ENCODE measurements at regions not wholly inside any gene's neighbourhood (a gene's known extent, or its start where the extent isn't known, plus 50 kb on each side); places are given as distances from the start of the nearest gene placed in this dataset.

DNA sequence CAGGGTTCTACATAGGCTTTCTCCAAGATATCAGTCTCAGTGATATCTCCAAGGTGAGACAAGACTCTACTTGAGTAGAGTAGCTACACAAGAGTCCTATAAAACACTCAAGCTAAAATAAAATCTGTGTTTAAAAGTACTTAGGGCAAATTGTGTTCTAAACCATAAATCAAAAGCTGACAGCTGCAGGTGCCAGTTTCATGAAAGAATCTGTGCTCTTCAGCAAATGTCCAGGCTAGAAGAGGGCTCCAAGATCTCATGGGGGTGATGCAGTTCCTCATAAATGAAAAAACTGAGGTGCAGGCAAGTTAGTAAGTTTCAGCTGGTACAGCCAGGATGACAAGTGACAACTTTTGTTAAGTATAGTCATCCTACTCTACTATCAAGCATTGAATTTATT is 142.8 kb upstream of the TNPO1 start:
- ATAC-seq (no peak), DNase-seq (no peak)
- Histone ChIP-seq H3K9me3 (no peaks in the 10 kb centered on the region), H3K27ac (no peak overlapping the region), H3K27me3 (no peaks in the 10 kb centered on the region), H3K4me1 (no peaks in the 10 kb centered on the region), H3K4me3 (no peak overlapping the region), H3K36me3 (no peaks in the 10 kb centered on the region)
- no peak for TF ChIP-seq CTCF (IDR thresholded peaks at IDR 0.05)
- intact Hi-C loops (cut with DNase I) = no loop called here

DNA sequence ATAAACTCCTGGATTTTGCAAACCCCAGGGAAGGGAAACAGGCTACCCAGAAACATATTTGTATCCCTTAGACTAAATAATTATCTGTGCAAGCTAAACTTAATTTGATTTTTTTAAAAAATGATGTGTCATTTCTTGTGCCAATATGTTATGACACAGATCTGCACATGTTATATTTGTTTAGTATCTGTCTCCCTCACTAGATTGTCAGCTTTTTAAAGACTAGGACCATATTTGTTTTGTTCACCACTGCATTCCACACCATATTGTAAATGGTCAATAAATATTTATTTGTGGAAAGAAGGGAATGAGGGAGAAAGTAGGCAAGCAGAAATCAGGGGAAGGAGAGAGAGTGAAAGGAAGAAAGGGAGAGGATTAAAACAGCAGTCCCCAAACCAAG is 143.3 kb upstream of the TNPO1 start:
- DNase-seq = no peak
- no peaks in the 10 kb centered on the region for H3K9me3 ChIP-seq
- no peak for TF ChIP-seq CTCF (IDR thresholded peaks at IDR 0.05)
- H3K27me3 ChIP-seq = no peaks in the 10 kb centered on the region
- no peak overlapping the region for H3K4me3 ChIP-seq
- intact Hi-C loops (cut with DNase I) = no loop called here
- H3K36me3 ChIP-seq = no peaks in the 10 kb centered on the region
- ATAC-seq = no peak
- H3K4me1 ChIP-seq = no peaks in the 10 kb centered on the region
- H3K27ac ChIP-seq = no peak overlapping the region

DNA sequence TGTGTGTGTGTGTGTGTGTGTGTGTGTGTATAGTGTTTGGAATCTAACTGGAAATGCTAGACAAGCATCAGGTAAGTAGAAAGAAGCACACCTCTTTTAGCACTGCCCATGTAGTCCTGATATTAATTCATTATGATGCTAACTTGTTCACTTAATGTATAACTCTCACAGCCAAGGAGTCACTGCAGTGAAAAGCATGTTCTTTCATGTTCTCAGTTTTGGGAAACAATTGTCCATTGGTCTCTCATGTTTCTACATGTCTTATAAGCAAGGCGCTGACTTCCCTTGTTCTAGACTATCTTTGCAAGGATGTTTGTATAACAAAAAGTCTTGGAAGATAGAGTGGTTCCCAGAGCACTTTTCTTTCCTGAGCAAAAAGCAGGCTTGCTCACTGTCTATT is 148.8 kb upstream of the TNPO1 start:
- Histone ChIP-seq H3K36me3 (no peaks in the 10 kb centered on the region), H3K27ac (no peak overlapping the region), H3K9me3 (no peaks in the 10 kb centered on the region), H3K4me1 (no peaks in the 10 kb centered on the region), H3K4me3 (no peak overlapping the region), H3K27me3 (no peaks in the 10 kb centered on the region)
- no peak for TF ChIP-seq CTCF (IDR thresholded peaks at IDR 0.05)
- ATAC-seq (no peak), DNase-seq (no peak)
- intact Hi-C loops (cut with DNase I) = no loop called here

- Histone ChIP-seq H3K27ac (no peak overlapping the region), H3K36me3 (no peaks in the 10 kb centered on the region), H3K27me3 (no peaks in the 10 kb centered on the region), H3K4me3 (no peak overlapping the region), H3K4me1 (no peaks in the 10 kb centered on the region), H3K9me3 (no peaks in the 10 kb centered on the region)
- intact Hi-C loops (cut with DNase I) = no loop called here
- TF ChIP-seq CTCF (IDR thresholded peaks at IDR 0.05) = no peak
- DNase-seq = no peak
- no peak for ATAC-seq
Observed at GRCh38 chr5:72662936-72663335, 153.5 kb upstream of the TNPO1 start.

DNA sequence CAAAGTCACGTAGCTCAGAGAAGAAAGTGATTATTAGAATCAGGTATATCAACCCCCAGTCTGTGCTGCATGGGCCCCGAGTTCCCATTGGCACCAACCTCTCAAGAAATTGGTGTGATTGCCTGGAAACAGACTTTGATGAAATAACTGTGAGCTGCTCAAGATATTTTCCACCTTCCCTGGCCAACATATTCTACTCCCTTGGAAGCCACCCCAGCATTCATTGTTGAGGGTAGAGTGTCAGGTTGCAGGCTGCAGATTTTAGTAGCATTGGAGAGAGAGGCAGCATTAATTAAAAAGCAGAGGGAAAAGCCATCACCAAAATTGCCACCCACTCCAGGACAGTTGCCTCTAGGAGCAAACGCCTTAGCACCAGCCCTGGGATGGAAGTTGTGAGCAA is 154.2 kb upstream of the TNPO1 start:
- no peak for TF ChIP-seq CTCF (IDR thresholded peaks at IDR 0.05)
- no peaks in the 10 kb centered on the region for H3K27me3 ChIP-seq
- intact Hi-C loops (cut with DNase I) = no loop called here
- ATAC-seq (no peak), DNase-seq (no peak)
- H3K4me1 ChIP-seq = no peaks in the 10 kb centered on the region
- H3K27ac ChIP-seq = no peak overlapping the region
- H3K4me3 ChIP-seq = no peak overlapping the region
- no peaks in the 10 kb centered on the region for H3K36me3 ChIP-seq
- H3K9me3 ChIP-seq = no peaks in the 10 kb centered on the region

Measured in left lung (tissue), 4 donors.